ENCODE measurements at regions not wholly inside any gene's neighbourhood (a gene's known extent, or its start where the extent isn't known, plus 50 kb on each side); places are given as distances from the start of the nearest gene placed in this dataset.

DNA sequence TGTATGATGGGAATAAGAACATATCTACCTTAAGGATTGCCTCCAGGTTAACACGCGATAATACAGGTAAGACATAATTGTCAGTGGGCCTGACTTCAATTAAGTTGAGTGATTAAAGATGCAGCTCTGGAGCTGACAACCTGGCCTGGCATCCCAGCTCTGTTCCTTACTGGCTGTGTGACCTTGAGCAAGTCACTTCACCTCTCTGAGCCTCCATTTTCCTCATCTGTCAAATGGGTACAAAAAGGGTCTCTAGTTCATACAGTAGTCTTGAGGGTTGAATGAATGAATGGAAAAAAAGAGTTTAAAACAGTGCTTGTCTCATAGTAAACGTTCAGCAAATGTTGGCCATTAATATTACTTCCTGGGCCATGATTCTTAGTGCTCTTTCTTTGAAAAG, 213.9 kb downstream of the PHETA1 start:
- no peak for DNase-seq (ENCODE audit: low read depth in 1 of 2, low spot score in 2 of 2)
- Histone ChIP-seq H4K91ac (replicated peaks; ENCODE audit: insufficient read length, low read length) (no peak overlapping the region), H3K4me1 (replicated peaks in 1 of 4; ENCODE audit: control insufficient read depth in 3 of 4, insufficient read depth in 4 of 4, low read length in 3 of 4) (peaks cover 3 to 19% (median 8%) of the 10 kb centered on the region in 4 experiments), H3K79me2 (ENCODE audit: control insufficient read depth in 1 of 2, insufficient read depth in 2 of 2, low read length in 2 of 2) (no peaks in the 10 kb centered on the region), H4K5ac (ENCODE audit: insufficient read length, low read depth, low read length) (no peak overlapping the region), H2AFZ (ENCODE audit: low read length) (no peak overlapping the region), H2BK5ac (ENCODE audit: low read depth, low read length) (no peak overlapping the region), H2BK120ac (replicated peaks; ENCODE audit: low read depth, low read length) (no peak overlapping the region), H2BK20ac (ENCODE audit: low read length) (no peak overlapping the region), H2AK5ac (ENCODE audit: low read depth, low read length) (no peak overlapping the region), H3K56ac (replicated peaks; ENCODE audit: insufficient read length, low read depth, low read length) (no peak overlapping the region), H3K9me3 (ENCODE audit: insufficient read depth in 2 of 2, low read depth in 1 of 2, low read length in 1 of 2) (no peaks in the 10 kb centered on the region), H3K23ac (ENCODE audit: insufficient read length) (no peak overlapping the region), H4K20me1 (replicated peaks in 1 of 2; ENCODE audit: control insufficient read depth in 1 of 2, insufficient read depth in 2 of 2, low read length in 2 of 2) (no peaks in the 10 kb centered on the region), H3K79me1 (ENCODE audit: low read depth, low read length) (no peaks in the 10 kb centered on the region), H3K18ac (ENCODE audit: extremely low read depth, low read length) (no peak overlapping the region), H3K36me3 (ENCODE audit: control insufficient read depth in 2 of 4, insufficient read depth in 4 of 4, low read length in 3 of 4) (no peaks in the 10 kb centered on the region), H3K4ac (replicated peaks; ENCODE audit: insufficient read length, low read depth, low read length) (no peak overlapping the region), H3K4me2 (ENCODE audit: insufficient read depth in 1 of 2, low read depth in 2 of 2, low read length in 2 of 2) (no peak overlapping the region), H3K27me3 (replicated peaks in 1 of 4; ENCODE audit: control insufficient read depth in 3 of 4, extremely low read depth in 1 of 4, insufficient read depth in 3 of 4, low read length in 3 of 4) (no peaks in the 10 kb centered on the region), H3K14ac (ENCODE audit: insufficient read length) (no peak overlapping the region), H3K9ac (replicated peaks in 1 of 4; ENCODE audit: extremely low read depth in 1 of 4, low read depth in 3 of 4, low read length in 3 of 4) (no peak overlapping the region), H3K27ac (ENCODE audit: low read depth, low read length) (no peak overlapping the region), H4K8ac (ENCODE audit: extremely low read depth, insufficient read depth, low read length) (no peak overlapping the region), H3K23me2 (ENCODE audit: low read depth, low read length) (no peaks in the 10 kb centered on the region), H2BK15ac (ENCODE audit: low read length) (no peak overlapping the region), H2BK12ac (ENCODE audit: low read depth, low read length) (no peak overlapping the region), H3K4me3 (ENCODE audit: extremely low read depth in 1 of 4, insufficient read depth in 2 of 4, low read depth in 3 of 4, low read length in 4 of 4) (no peak overlapping the region)
- ChIA-PET POLR2A (ENCODE audit: partially characterized antibody) (no interaction called here), CTCF (ENCODE audit: partially characterized antibody) (interaction anchor here (1.1 to 1.2 kb wide), 2 partner anchors 14 to 18 kb away, joined by 3 to 4 read pairs; no protein-coding TSS in a partner anchor)
- FAIRE-seq: no peak
- peak; percentile 88 for TF ChIP-seq KDM1A (IDR thresholded peaks at IDR 0.05; ENCODE audit: borderline replicate concordance, low read length)
- TF ChIP-seq, protein P1, sequence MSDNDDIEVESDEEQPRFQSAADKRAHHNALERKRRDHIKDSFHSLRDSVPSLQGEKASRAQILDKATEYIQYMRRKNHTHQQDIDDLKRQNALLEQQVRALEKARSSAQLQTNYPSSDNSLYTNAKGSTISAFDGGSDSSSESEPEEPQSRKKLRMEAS (IDR thresholded peaks at IDR 0.05): no peak
- WGBS, 2 experiments (ENCODE audit: extremely low coverage in 1 of 2, insufficient coverage in 1 of 2, insufficient read length in 1 of 2, insufficient replicate concordance in 2 of 2, low coverage in 1 of 2, low lambda C conversion rate in 2 of 2, missing lambda C conversion rate in 1 of 2): 91% methylated on average over 3 of the region's 3 CpGs; no CpG with 5 or more reads in 1 of the 2 experiments
